Smooth muscle cell (in vitro differentiated cells): ENCODE measurements at regions not wholly inside any gene's neighbourhood (a gene's known extent, or its start where the extent isn't known, plus 50 kb on each side); places are given as distances from the start of the nearest gene placed in this dataset.
"Not testable (repeated sequence)": the region's sequence is repeated elsewhere in the genome, so short reads cannot be mapped to it uniquely, and the experiment has no call there.

Source experiments
- DNase-seq: peaks from one replicate; lab custom pipeline; 2025; ENCODE audit not compliant: unreplicated experiment; lab: John Stamatoyannopoulos, UW
- H2AFZ ChIP-seq: fragments of 200-600 bp; sonication (generic); 2 replicates; pipeline ENCODE4 v1.6.0; 2016; ENCODE audit warnings: antibody characterized with exemption, low read depth, mild to moderate bottlenecking
- H3F3A ChIP-seq: fragments of 200-600 bp; sonication (generic); 2 replicates; pipeline ENCODE4 v1.6.0; 2017; ENCODE audit warnings: antibody characterized with exemption, low read depth
- H3K27ac ChIP-seq: fragments of 200-600 bp; sonication (generic); 2 replicates; pipeline ENCODE4 v1.5.1; 2016; ENCODE audit warnings: low read depth, mild to moderate bottlenecking
- H3K27me3 ChIP-seq: fragments of 200-600 bp; sonication (generic); 2 replicates; pipeline ENCODE4 v1.6.1; 2016; ENCODE audit warnings: low read depth, mild to moderate bottlenecking
- H3K36me3 ChIP-seq: fragments of 200-600 bp; sonication (generic); 2 replicates; pipeline ENCODE4 v1.5.1; 2016; ENCODE audit warnings: low read depth
- H3K4me1 ChIP-seq: fragments of 200-600 bp; sonication (generic); 2 replicates; pipeline ENCODE4 v1.5.1; 2016; ENCODE audit warnings: low read depth
- H3K4me2 ChIP-seq: fragments of 200-600 bp; sonication (generic); 2 replicates; pipeline ENCODE4 v1.6.0; 2016; ENCODE audit warnings: mild to moderate bottlenecking
- H3K4me3 ChIP-seq: fragments of 200-600 bp; sonication (generic); 2 replicates; pipeline ENCODE4 v1.5.1; 2016; ENCODE audit warnings: mild to moderate bottlenecking
- H3K79me2 ChIP-seq: fragments of 200-600 bp; sonication (generic); 2 replicates; pipeline ENCODE4 v1.6.0; 2016; ENCODE audit warnings: low read depth, mild to moderate bottlenecking
- H3K9ac ChIP-seq: fragments of 200-600 bp; sonication (generic); 2 replicates; pipeline ENCODE4 v1.6.0; 2016; ENCODE audit warnings: low read depth
- H3K9me3 ChIP-seq: fragments of 200-600 bp; sonication (generic); replicated peaks from 2 replicates; pipeline ENCODE4 v1.5.1; 2016; ENCODE audit warnings: low read depth
- H4K20me1 ChIP-seq: fragments of 200-600 bp; sonication (generic); 2 replicates; pipeline ENCODE4 v1.6.0; 2016; ENCODE audit warnings: low read depth
- CTCF ChIP-seq: fragments of 200-600 bp; sonication (generic); IDR thresholded peaks from 2 replicates; pipeline ENCODE4 v1.5.1; 2017; ENCODE audit warnings: borderline replicate concordance, mild to moderate bottlenecking, antibody characterized with exemption; ENCODE audit not compliant: insufficient read depth, poor library complexity, severe bottlenecking
- WGBS: methylation state at CpG from one replicate; pipeline ENCODE4 v1.1.7; 2016; ENCODE audit warnings: low lambda C conversion rate; 5-methylcytosine and 5-hydroxymethylcytosine counted together

GRCh38 chr2:54049365-54049764 lies 66.0 kb upstream of the ACYP2 start:
- Histone ChIP-seq H3K79me2 (no peaks in the 10 kb centered on the region), H3F3A (no peaks in the 10 kb centered on the region), H2AFZ (no peak overlapping the region), H3K4me1 (no peaks in the 10 kb centered on the region), H3K27me3 (no peaks in the 10 kb centered on the region), H3K36me3 (peaks cover 3% of the 10 kb centered on the region), H3K4me3 (no peak overlapping the region), H3K9ac (no peak overlapping the region), H3K4me2 (no peak overlapping the region), H3K9me3 (no peaks in the 10 kb centered on the region), H4K20me1 (no peaks in the 10 kb centered on the region), H3K27ac (no peak overlapping the region)
- 77% methylated on average over 1 of the region's 1 CpG for WGBS
- DNase-seq: no peak
- TF ChIP-seq CTCF: no peak

GRCh38 chr2:54048896-54049295 lies 66.5 kb upstream of the ACYP2 start:
- not testable (repeated sequence) for H4K20me1 ChIP-seq, H3K36me3 ChIP-seq, H2AFZ ChIP-seq, H3F3A ChIP-seq, H3K79me2 ChIP-seq, H3K9ac ChIP-seq, H3K4me2 ChIP-seq, H3K4me3 ChIP-seq, H3K27ac ChIP-seq, H3K4me1 ChIP-seq, H3K9me3 ChIP-seq, H3K27me3 ChIP-seq, DNase-seq
- WGBS: 83% methylated on average over 7 of the region's 7 CpGs

- Histone ChIP-seq H3K27ac (no peak overlapping the region), H3F3A (no peaks in the 10 kb centered on the region), H3K79me2 (no peaks in the 10 kb centered on the region), H3K36me3 (peaks cover 3% of the 10 kb centered on the region), H4K20me1 (no peaks in the 10 kb centered on the region), H3K27me3 (no peaks in the 10 kb centered on the region), H3K9me3 (no peaks in the 10 kb centered on the region), H3K4me2 (no peak overlapping the region), H3K4me1 (no peaks in the 10 kb centered on the region), H3K9ac (no peak overlapping the region), H3K4me3 (no peak overlapping the region), H2AFZ (no peak overlapping the region)
- no peak for TF ChIP-seq CTCF
- no peak for DNase-seq
- 100% methylated on average over 2 of the region's 2 CpGs for WGBS
Observed at GRCh38 chr2:54048117-54048785, 67.2 kb upstream of the ACYP2 start.

- no peaks in the 10 kb centered on the region for H3K4me1 ChIP-seq
- TF ChIP-seq CTCF: no peak
- no peaks in the 10 kb centered on the region for H3K79me2 ChIP-seq
- no peak overlapping the region for H2AFZ ChIP-seq
- no peaks in the 10 kb centered on the region for H3K9me3 ChIP-seq
- H3K9ac ChIP-seq: peak overlapping the region; percentile 28
- H4K20me1 ChIP-seq: no peaks in the 10 kb centered on the region
- peak overlapping the region; percentile 50 for H3K27ac ChIP-seq
- no peak overlapping the region for H3K4me3 ChIP-seq
- no peak for DNase-seq
- H3K27me3 ChIP-seq: no peaks in the 10 kb centered on the region
- 70% methylated on average over 3 of the region's 3 CpGs for WGBS
- no peaks in the 10 kb centered on the region for H3F3A ChIP-seq
- peaks cover 3% of the 10 kb centered on the region for H3K36me3 ChIP-seq
- no peak overlapping the region for H3K4me2 ChIP-seq
Observed at GRCh38 chr2:54047658-54048057, 67.8 kb upstream of the ACYP2 start.
